Activated CD4-positive, alpha-beta T cell treated with anti-CD3 and anti-CD28 coated beads for 36 hours (primary cell): ENCODE measurements at regions not wholly inside any gene's neighbourhood (a gene's known extent, or its start where the extent isn't known, plus 50 kb on each side); places are given as distances from the start of the nearest gene placed in this dataset.
"Not testable (repeated sequence)": the region's sequence is repeated elsewhere in the genome, so short reads cannot be mapped to it uniquely, and the experiment has no call there.

Source experiments
- ATAC-seq: fragments of 200-7000 bp; cut with Tn5 transposase; one replicate; pipeline ENCODE4 v1.10.0; 2021; ENCODE audit warnings: mild to moderate bottlenecking, moderate library complexity
- CTCF ChIA-PET: fragments of 350-600 bp; sonication (Branson Sonifier 250); formaldehyde crosslinking; loops from one replicate; lab custom pipeline; 2021; ENCODE audit warnings: antibody characterized with exemption; lab: Charles Lee
- POLR2A ChIA-PET: fragments of 350-600 bp; sonication (Branson Sonifier 250); formaldehyde crosslinking; loops from one replicate; lab custom pipeline; 2021; ENCODE audit warnings: antibody characterized with exemption, inconsistent platforms; lab: Charles Lee
- DNase-seq: peaks from one replicate; pipeline ENCODE4 v3.0.0-alpha.2; 2020
- H3K27ac Mint-ChIP-seq: one replicate; pipeline ENCODE4 v1.8.0; 2021; ENCODE audit warnings: mixed read lengths
- H3K27me3 Mint-ChIP-seq: one replicate; pipeline ENCODE4 v1.8.0; 2021; ENCODE audit warnings: mixed read lengths
- H3K36me3 Mint-ChIP-seq: one replicate; pipeline ENCODE4 v1.8.0; 2021; ENCODE audit warnings: low read depth, mixed read lengths
- H3K4me1 Mint-ChIP-seq: one replicate; pipeline ENCODE4 v1.8.0; 2021; ENCODE audit warnings: mixed read lengths
- H3K4me3 Mint-ChIP-seq: one replicate; pipeline ENCODE4 v1.8.0; 2021; ENCODE audit warnings: mild to moderate bottlenecking, moderate library complexity, mixed read lengths
- H3K9me3 Mint-ChIP-seq: one replicate; pipeline ENCODE4 v1.8.0; 2021; ENCODE audit warnings: low read depth, mixed read lengths
- intact Hi-C, 2 experiments: fragments of 100-400 bp; cut with DNase I in 1 of 2; cut with micrococcal nuclease in 1 of 2; formaldehyde crosslinking; loops; one replicate each; pipeline versions ENCODE4 v1.14.2 to v1.15.1; 2022 to 2024; cut with DNase I, micrococcal nuclease

GRCh38 chr10:118974951-118975350, 54.6 kb upstream of the NANOS1 start:
- Mint-ChIP-seq H3K27me3 (peaks cover 6% of the 10 kb centered on the region), H3K27ac (no peak overlapping the region), H3K9me3 (peaks cover 3% of the 10 kb centered on the region), H3K36me3 (no peaks in the 10 kb centered on the region), H3K4me1 (no peaks in the 10 kb centered on the region), H3K4me3 (no peak overlapping the region)
- ChIA-PET CTCF (no interaction called here), POLR2A (no interaction called here)
- DNase-seq (no peak), ATAC-seq (no peak)
- intact Hi-C loops: no loop called here

DNA sequence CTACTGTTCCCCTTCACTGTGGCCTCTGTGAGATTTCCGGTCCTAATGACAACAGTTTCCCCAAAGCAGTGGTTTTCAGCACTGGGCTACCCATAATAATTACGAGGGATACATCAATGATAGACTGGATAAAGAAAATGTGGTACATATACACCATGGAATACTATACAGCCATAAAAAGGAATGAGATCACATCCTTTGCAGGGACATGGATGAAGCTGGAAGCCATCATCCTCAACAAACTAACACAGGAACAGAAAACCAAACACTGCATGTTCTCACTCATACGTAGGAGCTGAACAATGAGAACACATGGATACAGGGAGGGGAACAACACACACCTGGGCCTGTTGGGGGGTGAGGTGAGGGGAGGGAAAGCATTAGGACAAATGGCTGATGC, 53.3 kb upstream of the NANOS1 start:
- DNase-seq, ATAC-seq, H3K4me1 Mint-ChIP-seq, H3K4me3 Mint-ChIP-seq, H3K36me3 Mint-ChIP-seq, POLR2A ChIA-PET, intact Hi-C loops, H3K27me3 Mint-ChIP-seq, H3K27ac Mint-ChIP-seq, H3K9me3 Mint-ChIP-seq: not testable (repeated sequence)
- CTCF ChIA-PET: interaction anchor here (0.8 kb wide), 1 partner anchor 230 kb away, joined by 3 read pairs; no protein-coding TSS in a partner anchor

- no peaks in the 10 kb centered on the region for H3K4me1 Mint-ChIP-seq
- CTCF ChIA-PET: interaction anchor here (0.6 kb wide), 1 partner anchor 774 kb away, joined by 3 read pairs; no protein-coding TSS in a partner anchor
- no peak for ATAC-seq
Measured at GRCh38 chr10:118977022-118977599, 52.4 kb upstream of the NANOS1 start.

GRCh38 chr10:118977835-118978234, 51.7 kb upstream of the NANOS1 start:
- ChIA-PET POLR2A (no interaction called here), CTCF (no interaction called here)
- no peak for DNase-seq
- Mint-ChIP-seq H3K36me3 (no peaks in the 10 kb centered on the region), H3K9me3 (peaks cover 3% of the 10 kb centered on the region), H3K4me3 (no peak overlapping the region), H3K4me1 (no peaks in the 10 kb centered on the region), H3K27ac (no peak overlapping the region), H3K27me3 (peaks cover 6% of the 10 kb centered on the region)
- no peak for ATAC-seq
- intact Hi-C loops: no loop called here

More at GRCh38 chr10:118977022-118977599, 52.4 kb upstream of the NANOS1 start:
- intact Hi-C loops: no loop called here
- DNase-seq: no peak
- H3K4me3 Mint-ChIP-seq: no peak overlapping the region
- H3K9me3 Mint-ChIP-seq: peaks cover 3% of the 10 kb centered on the region
- H3K36me3 Mint-ChIP-seq: no peaks in the 10 kb centered on the region
- POLR2A ChIA-PET: no interaction called here
- H3K27me3 Mint-ChIP-seq: peaks cover 6% of the 10 kb centered on the region
- H3K27ac Mint-ChIP-seq: no peak overlapping the region

GRCh38 chr10:118978316-118978997, 51.1 kb upstream of the NANOS1 start:
- peaks cover 2% of the 10 kb centered on the region for H3K9me3 Mint-ChIP-seq
- POLR2A ChIA-PET: no interaction called here
- H3K36me3 Mint-ChIP-seq: no peaks in the 10 kb centered on the region
- no peak overlapping the region for H3K27ac Mint-ChIP-seq
- CTCF ChIA-PET: no interaction called here
- H3K4me1 Mint-ChIP-seq: no peaks in the 10 kb centered on the region
- ATAC-seq (no peak), DNase-seq (no peak)
- H3K27me3 Mint-ChIP-seq: peaks cover 6% of the 10 kb centered on the region
- intact Hi-C loops: no loop called here
- no peak overlapping the region for H3K4me3 Mint-ChIP-seq

DNA sequence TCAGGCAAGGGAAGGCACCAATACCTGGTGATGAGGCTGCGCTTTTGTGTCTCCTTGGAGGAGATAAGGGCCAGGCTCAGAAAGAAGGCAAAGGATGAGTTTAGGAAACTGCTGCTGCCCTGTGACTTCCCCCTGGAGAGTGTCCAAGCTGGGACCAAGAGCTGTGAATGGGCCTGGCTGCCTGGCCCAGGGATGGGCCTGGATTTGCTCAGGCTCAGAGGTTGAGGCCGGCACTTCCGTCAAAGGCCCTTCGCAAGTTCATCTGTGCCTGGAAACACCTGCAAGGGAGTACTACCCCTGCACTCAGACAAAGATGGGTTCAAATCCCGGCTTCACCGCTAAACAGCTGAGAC, 50.5 kb upstream of the NANOS1 start:
- H3K27ac Mint-ChIP-seq: no peak overlapping the region
- ChIA-PET CTCF (no interaction called here), POLR2A (no interaction called here)
- peaks cover 4% of the 10 kb centered on the region for H3K27me3 Mint-ChIP-seq
- intact Hi-C loops: no loop called here
- H3K9me3 Mint-ChIP-seq: no peaks in the 10 kb centered on the region
- no peak overlapping the region for H3K4me3 Mint-ChIP-seq
- H3K4me1 Mint-ChIP-seq: no peaks in the 10 kb centered on the region
- DNase-seq (no peak), ATAC-seq (no peak)
- H3K36me3 Mint-ChIP-seq: no peaks in the 10 kb centered on the region

DNA sequence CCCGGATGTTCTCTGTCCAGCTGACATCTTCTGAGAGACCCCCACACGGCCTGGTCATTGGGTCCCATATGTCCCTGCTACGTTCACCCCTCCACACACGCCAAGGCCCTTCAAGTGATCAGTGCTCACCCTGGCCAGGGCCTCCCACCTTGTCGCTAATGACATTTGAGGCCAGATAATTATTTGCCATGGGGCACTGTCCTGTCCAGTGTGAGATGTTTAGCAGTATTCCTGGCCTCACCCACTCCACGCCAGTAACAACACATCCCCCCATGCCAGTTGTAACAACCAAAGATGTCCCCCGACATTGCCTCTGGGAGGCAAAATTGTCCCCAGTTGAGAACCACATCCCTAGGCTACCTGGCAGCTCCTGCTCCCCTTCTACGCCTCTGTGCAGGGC, 49.9 kb upstream of the NANOS1 start:
- intact Hi-C loops: no loop called here
- Mint-ChIP-seq H3K36me3 (no peaks in the 10 kb centered on the region), H3K9me3 (peaks cover 3% of the 10 kb centered on the region), H3K27me3 (peaks cover 4% of the 10 kb centered on the region), H3K4me1 (no peaks in the 10 kb centered on the region), H3K27ac (no peak overlapping the region), H3K4me3 (no peak overlapping the region)
- ATAC-seq (no peak), DNase-seq (no peak)
- ChIA-PET CTCF (no interaction called here), POLR2A (no interaction called here)
